HCT116 (cell line): ENCODE measurements at regions not wholly inside any gene's neighbourhood (a gene's known extent, or its start where the extent isn't known, plus 50 kb on each side); places are given as distances from the start of the nearest gene placed in this dataset.

Experiments used
- ATAC-seq: fragments of 200-7000 bp; cut with Tn5 transposase; 2 replicates; pipeline ENCODE4 v1.9.1; 2020; ENCODE audit warnings: mild to moderate bottlenecking, moderate library complexity
- BruUV-seq: library from RNA; stranded (reverse); fragments of 400-500 nt; replicated peaks from 2 replicates; lab custom pipeline; 2021; lab: Mats Ljungman, UMichigan
- CTCF ChIA-PET: fragments of 300-600 bp; sonication (Branson Sonifier 250); formaldehyde crosslinking; loops from one replicate; lab custom pipeline; 2021; ENCODE audit warnings: antibody characterized with exemption; lab: Charles Lee
- POLR2A ChIA-PET: fragments of 300-600, 350-600 bp; sonication (Branson Sonifier 250); formaldehyde crosslinking; loops from one replicate; lab custom pipeline; 2021; ENCODE audit warnings: antibody characterized with exemption; lab: Charles Lee
- RAD21 ChIA-PET, 2 experiments: fragments of 300-600 bp; sonication (Branson Sonifier 250); formaldehyde crosslinking; loops; one replicate each; lab custom pipeline; 2023; ENCODE audit warnings: low total read pairs in 2 of 2; ENCODE audit not compliant: uncharacterized antibody in 2 of 2, unreplicated experiment in 2 of 2, low non-redundant PET in 1 of 2; lab: Charles Lee
- DNase-seq: peaks from one replicate; pipeline ENCODE4 v3.0.0-alpha.2; 2010; ENCODE audit warnings: low read depth, low spot score
- H2AFZ ChIP-seq: fragments of 200-600 bp; shearing (Covaris generic), sonication (generic); 2 replicates; pipeline ENCODE4 v1.6.1; 2017; ENCODE audit warnings: low read depth, mixed run types, mixed read lengths, antibody characterized with exemption, low read length; ENCODE audit not compliant: poor library complexity, severe bottlenecking
- H3K27ac ChIP-seq: 2 replicates; pipeline ENCODE4 v1.5.1; 2012; ENCODE audit warnings: low read depth, low read length
- H3K27me3 ChIP-seq: fragments of 200-600 bp; sonication (generic); 2 replicates; pipeline ENCODE4 v1.6.1; 2016; ENCODE audit warnings: mixed run types, low read length, mixed read lengths; ENCODE audit not compliant: insufficient read depth
- H3K36me3 ChIP-seq, 2 experiments: fragments of 200-500 bp in 1 of 2; fragments of 200-600 bp in 1 of 2; sonication (Bioruptor generic) in 1 of 2; sonication (generic) in 1 of 2; 2 replicates each; pipeline versions ENCODE4 v1.5.1 to v1.6.1; 2014 to 2016; ENCODE audit warnings: low read length in 2 of 2, inconsistent platforms in 1 of 2, mixed read lengths in 1 of 2, mixed run types in 1 of 2; ENCODE audit not compliant: insufficient read depth in 2 of 2, control insufficient read depth in 1 of 2
- H3K4me1 ChIP-seq, 2 experiments: fragments of 200-600 bp in 1 of 2; sonication (generic) in 1 of 2; 2 replicates each; pipeline versions ENCODE4 v1.5.1 to v1.6.1; 2012 to 2017; ENCODE audit warnings: low read length in 2 of 2, inconsistent platforms in 1 of 2, mild to moderate bottlenecking in 1 of 2, mixed read lengths in 1 of 2, mixed run types in 1 of 2, moderate library complexity in 1 of 2; ENCODE audit not compliant: insufficient read depth in 2 of 2, control insufficient read depth in 1 of 2
- H3K4me2 ChIP-seq: fragments of 200-600 bp; sonication (generic); 2 replicates; pipeline ENCODE4 v1.6.1; 2017; ENCODE audit warnings: mixed run types, low read length, mixed read lengths
- H3K4me3 ChIP-seq, 2 experiments: fragments of 200-600 bp in 1 of 2; sonication (generic) in 1 of 2; replicated peaks in 1 of 2; 2 replicates each; pipeline ENCODE4 v1.5.1; 2011 to 2016; ENCODE audit warnings: low read length in 2 of 2, control low read depth in 1 of 2, low read depth in 1 of 2, mild to moderate bottlenecking in 1 of 2, mixed read lengths in 1 of 2, mixed run types in 1 of 2
- H3K79me2 ChIP-seq: fragments of 200-600 bp; sonication (generic); 2 replicates; pipeline ENCODE4 v1.6.1; 2017; ENCODE audit warnings: mild to moderate bottlenecking, mixed run types, low read length, moderate library complexity, mixed read lengths; ENCODE audit not compliant: insufficient read depth
- H3K9ac ChIP-seq: fragments of 200-600 bp; sonication (generic); 2 replicates; pipeline ENCODE4 v1.6.1; 2016; ENCODE audit warnings: low read length, mixed read lengths
- H3K9me2 ChIP-seq: fragments of 200-600 bp; sonication (generic), shearing (Covaris generic); 2 replicates; pipeline ENCODE4 v1.6.1; 2017; ENCODE audit warnings: mixed run types, mild to moderate bottlenecking, moderate library complexity; ENCODE audit not compliant: insufficient read depth
- H3K9me3 ChIP-seq, 2 experiments: fragments of 200-500 bp in 1 of 2; fragments of 200-600 bp in 1 of 2; sonication (Bioruptor generic) in 1 of 2; sonication (generic) in 1 of 2; 2 replicates each; pipeline ENCODE4 v1.6.1; 2014 to 2017; ENCODE audit warnings: low read length in 2 of 2, mixed read lengths in 2 of 2, inconsistent platforms in 1 of 2, low read depth in 1 of 2, mild to moderate bottlenecking in 1 of 2, mixed run types in 1 of 2, moderate library complexity in 1 of 2; ENCODE audit not compliant: control insufficient read depth in 1 of 2, insufficient read depth in 1 of 2
- H4K20me1 ChIP-seq: fragments of 200-600 bp; sonication (generic), shearing (Covaris generic); 2 replicates; pipeline ENCODE4 v1.6.1; 2017; ENCODE audit warnings: mixed run types, mild to moderate bottlenecking, moderate library complexity; ENCODE audit not compliant: insufficient read depth
- CEBPB ChIP-seq: IDR thresholded peaks from 2 replicates; pipeline ENCODE4 v1.6.1; 2012; ENCODE audit warnings: low read depth
- EGR1 ChIP-seq: IDR thresholded peaks from 2 replicates; pipeline ENCODE4 v1.6.1; 2012; ENCODE audit warnings: low read depth
- ELF1 ChIP-seq: IDR thresholded peaks from 2 replicates; pipeline ENCODE4 v1.6.1; 2012; ENCODE audit warnings: low read depth, borderline replicate concordance
- POLR2AphosphoS5 ChIP-seq: IDR thresholded peaks from 2 replicates; pipeline ENCODE4 v1.6.1; 2011; ENCODE audit warnings: mild to moderate bottlenecking, low read depth, low read length, moderate library complexity
- RAD21 ChIP-seq: IDR thresholded peaks from 2 replicates; pipeline ENCODE4 v1.6.1; 2012; ENCODE audit warnings: low read depth, mild to moderate bottlenecking
- SIN3A ChIP-seq: IDR thresholded peaks from 2 replicates; pipeline ENCODE4 v1.6.1; 2012; ENCODE audit warnings: low read depth
- SP1 ChIP-seq: IDR thresholded peaks from 2 replicates; pipeline ENCODE4 v1.6.1; 2012; ENCODE audit warnings: low read depth
- SRF ChIP-seq: IDR thresholded peaks from 2 replicates; pipeline ENCODE4 v1.6.1; 2012; ENCODE audit warnings: low read depth
- TCF7L2 ChIP-seq: IDR thresholded peaks from 2 replicates; pipeline ENCODE4 v1.7.0; 2011; ENCODE audit warnings: borderline replicate concordance, inconsistent platforms; ENCODE audit not compliant: insufficient read depth, insufficient read length; ENCODE audit errors: extremely low read depth
- ZNF274 ChIP-seq: fragments of 200-500 bp; sonication (Bioruptor generic); IDR thresholded peaks from 2 replicates; pipeline ENCODE4 v1.6.1; 2014; ENCODE audit warnings: mild to moderate bottlenecking, low read depth, low read length, inconsistent platforms
- intact Hi-C: fragments of 100-400 bp; cut with micrococcal nuclease; formaldehyde crosslinking; loops from 2 replicates; pipeline ENCODE4 v1.10.0; 2022
- TF ChIP-seq, protein P1 (sequence below): IDR thresholded peaks from 2 replicates; pipeline ENCODE4 v1.6.1; 2011; ENCODE audit warnings: mild to moderate bottlenecking, low read length, moderate library complexity; ENCODE audit not compliant: insufficient replicate concordance; ENCODE audit errors: extremely low read depth
- TF ChIP-seq, protein P2 (sequence below), 3 experiments: fragments of 200-600 bp in 1 of 3; sonication (generic) in 1 of 3; IDR thresholded peaks in 2 of 3; conservative IDR thresholded peaks in 1 of 3; 2 replicates each; pipeline ENCODE4 v1.5.1; 2012 to 2017; ENCODE audit warnings: low read depth in 2 of 3, low read length in 2 of 3, antibody characterized with exemption in 1 of 3, borderline replicate concordance in 1 of 3, control low read depth in 1 of 3, mild to moderate bottlenecking in 1 of 3, mixed read lengths in 1 of 3, mixed run types in 1 of 3, moderate library complexity in 1 of 3; ENCODE audit not compliant: insufficient read depth in 1 of 3

DNA sequence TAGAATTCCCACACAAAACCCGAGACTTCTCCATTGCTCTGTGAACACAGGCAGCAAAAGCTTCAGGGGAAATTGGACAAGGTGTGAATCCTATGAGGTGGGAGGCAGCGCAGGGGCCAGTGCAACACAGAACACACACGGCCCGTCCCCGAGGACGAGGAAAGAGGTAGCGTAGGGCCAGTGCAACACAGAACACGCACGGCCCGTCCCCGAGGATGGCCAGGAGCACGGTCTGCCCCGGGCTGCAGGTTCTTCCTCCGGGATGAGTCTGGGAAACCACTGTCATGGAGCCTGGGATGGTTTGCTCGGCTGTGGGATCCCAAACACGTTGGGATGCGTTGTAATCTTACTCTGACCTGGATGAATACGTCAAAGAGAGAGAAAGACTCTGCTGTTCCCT is 432.1 kb downstream of the GLRX3 start (continued):
- TF ChIP-seq, protein P1, sequence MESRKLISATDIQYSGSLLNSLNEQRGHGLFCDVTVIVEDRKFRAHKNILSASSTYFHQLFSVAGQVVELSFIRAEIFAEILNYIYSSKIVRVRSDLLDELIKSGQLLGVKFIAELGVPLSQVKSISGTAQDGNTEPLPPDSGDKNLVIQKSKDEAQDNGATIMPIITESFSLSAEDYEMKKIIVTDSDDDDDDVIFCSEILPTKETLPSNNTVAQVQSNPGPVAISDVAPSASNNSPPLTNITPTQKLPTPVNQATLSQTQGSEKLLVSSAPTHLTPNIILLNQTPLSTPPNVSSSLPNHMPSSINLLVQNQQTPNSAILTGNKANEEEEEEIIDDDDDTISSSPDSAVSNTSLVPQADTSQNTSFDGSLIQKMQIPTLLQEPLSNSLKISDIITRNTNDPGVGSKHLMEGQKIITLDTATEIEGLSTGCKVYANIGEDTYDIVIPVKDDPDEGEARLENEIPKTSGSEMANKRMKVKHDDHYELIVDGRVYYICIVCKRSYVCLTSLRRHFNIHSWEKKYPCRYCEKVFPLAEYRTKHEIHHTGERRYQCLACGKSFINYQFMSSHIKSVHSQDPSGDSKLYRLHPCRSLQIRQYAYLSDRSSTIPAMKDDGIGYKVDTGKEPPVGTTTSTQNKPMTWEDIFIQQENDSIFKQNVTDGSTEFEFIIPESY, result no peak
- TF ChIP-seq EGR1 (no peak), SRF (no peak), POLR2AphosphoS5 (no peak), ELF1 (no peak)
- TF ChIP-seq, all 23 proteins: peak for 0

DNA sequence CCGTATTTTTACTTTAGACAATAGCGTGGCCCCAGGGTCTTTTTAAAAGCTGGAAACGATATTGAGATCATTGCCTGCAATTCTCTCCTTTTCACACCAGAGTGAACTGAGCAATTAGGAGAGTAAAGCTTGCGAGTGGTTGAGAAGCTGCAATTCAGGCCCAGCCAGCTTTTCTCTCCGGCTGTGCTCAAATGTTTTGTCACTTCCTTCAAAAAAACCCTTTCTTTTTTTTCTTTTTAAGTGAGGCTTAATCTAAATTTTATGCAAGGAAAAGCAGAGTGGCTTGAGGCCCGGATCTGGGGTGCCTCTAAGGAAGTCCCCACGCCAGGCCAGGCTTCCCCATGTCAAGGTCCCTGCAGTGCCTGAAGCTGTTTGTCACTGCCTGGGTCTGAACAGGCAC is 433.9 kb downstream of the GLRX3 start:
- Histone ChIP-seq H2AFZ (no peak overlapping the region), H3K9me3 (no peaks in the 10 kb centered on the region), H3K9ac (no peak overlapping the region), H3K36me3 (no peaks in the 10 kb centered on the region), H3K27ac (no peak overlapping the region), H4K20me1 (no peaks in the 10 kb centered on the region), H3K4me2 (no peak overlapping the region), H3K4me3 (no peak overlapping the region), H3K79me2 (no peaks in the 10 kb centered on the region), H3K27me3 (no peaks in the 10 kb centered on the region), H3K4me1 (no peaks in the 10 kb centered on the region), H3K9me2 (no peaks in the 10 kb centered on the region)
- intact Hi-C loops, result no loop called here
- DNase-seq (no peak), ATAC-seq (no peak)
- no TSS peak for BruUV-seq
- POLR2A ChIA-PET, result no interaction called here
- CTCF ChIA-PET, result no interaction called here
- TF ChIP-seq, protein P2, sequence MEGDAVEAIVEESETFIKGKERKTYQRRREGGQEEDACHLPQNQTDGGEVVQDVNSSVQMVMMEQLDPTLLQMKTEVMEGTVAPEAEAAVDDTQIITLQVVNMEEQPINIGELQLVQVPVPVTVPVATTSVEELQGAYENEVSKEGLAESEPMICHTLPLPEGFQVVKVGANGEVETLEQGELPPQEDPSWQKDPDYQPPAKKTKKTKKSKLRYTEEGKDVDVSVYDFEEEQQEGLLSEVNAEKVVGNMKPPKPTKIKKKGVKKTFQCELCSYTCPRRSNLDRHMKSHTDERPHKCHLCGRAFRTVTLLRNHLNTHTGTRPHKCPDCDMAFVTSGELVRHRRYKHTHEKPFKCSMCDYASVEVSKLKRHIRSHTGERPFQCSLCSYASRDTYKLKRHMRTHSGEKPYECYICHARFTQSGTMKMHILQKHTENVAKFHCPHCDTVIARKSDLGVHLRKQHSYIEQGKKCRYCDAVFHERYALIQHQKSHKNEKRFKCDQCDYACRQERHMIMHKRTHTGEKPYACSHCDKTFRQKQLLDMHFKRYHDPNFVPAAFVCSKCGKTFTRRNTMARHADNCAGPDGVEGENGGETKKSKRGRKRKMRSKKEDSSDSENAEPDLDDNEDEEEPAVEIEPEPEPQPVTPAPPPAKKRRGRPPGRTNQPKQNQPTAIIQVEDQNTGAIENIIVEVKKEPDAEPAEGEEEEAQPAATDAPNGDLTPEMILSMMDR (IDR thresholded peaks at IDR 0.05 in 2 of 3, conservative IDR thresholded peaks at IDR 0.05 in 1 of 3; ENCODE audit: borderline replicate concordance in 1 of 3, insufficient read depth in 1 of 3, low read depth in 2 of 3, low read length in 2 of 3), result no peak
- TF ChIP-seq CEBPB, result no peak
- no peak for TF ChIP-seq ZNF274
- TF ChIP-seq SIN3A, result no peak
- no peak for TF ChIP-seq TCF7L2
- no peak for TF ChIP-seq POLR2AphosphoS5
- TF ChIP-seq RAD21, result no peak
- TF ChIP-seq SRF, result no peak
- TF ChIP-seq SP1, result no peak
- RAD21 ChIA-PET, result no interaction called here
